ENCODE measurements at regions not wholly inside any gene's neighbourhood (a gene's known extent, or its start where the extent isn't known, plus 50 kb on each side); places are given as distances from the start of the nearest gene placed in this dataset.
"Not testable (repeated sequence)": the region's sequence is repeated elsewhere in the genome, so short reads cannot be mapped to it uniquely, and the experiment has no call there.

DNA sequence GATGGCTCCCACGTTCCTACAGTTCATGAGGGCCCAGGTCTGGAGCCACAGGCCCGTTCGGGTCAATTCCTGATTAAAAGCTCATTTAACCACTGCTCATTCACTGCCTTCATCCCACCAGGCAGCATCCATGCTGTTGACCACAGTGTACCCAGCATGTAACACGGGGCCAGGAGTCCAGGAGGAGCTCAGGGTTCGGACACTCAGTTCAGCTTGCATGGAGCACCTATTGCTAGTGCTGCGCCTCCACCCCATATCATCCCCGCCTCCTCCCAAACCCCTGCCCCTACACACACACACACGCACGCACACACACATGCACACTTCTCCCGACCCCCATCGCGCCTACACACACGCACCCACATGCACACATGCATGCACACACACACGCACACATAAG lies 72.9 kb upstream of the SNTG2 start:
- no peak for DNase-seq (ENCODE audit: low read depth)

GRCh38 chr2:875687-876615 lies 74.7 kb upstream of the SNTG2 start:
- DNase-seq (ENCODE audit: low read depth) = no peak

DNA sequence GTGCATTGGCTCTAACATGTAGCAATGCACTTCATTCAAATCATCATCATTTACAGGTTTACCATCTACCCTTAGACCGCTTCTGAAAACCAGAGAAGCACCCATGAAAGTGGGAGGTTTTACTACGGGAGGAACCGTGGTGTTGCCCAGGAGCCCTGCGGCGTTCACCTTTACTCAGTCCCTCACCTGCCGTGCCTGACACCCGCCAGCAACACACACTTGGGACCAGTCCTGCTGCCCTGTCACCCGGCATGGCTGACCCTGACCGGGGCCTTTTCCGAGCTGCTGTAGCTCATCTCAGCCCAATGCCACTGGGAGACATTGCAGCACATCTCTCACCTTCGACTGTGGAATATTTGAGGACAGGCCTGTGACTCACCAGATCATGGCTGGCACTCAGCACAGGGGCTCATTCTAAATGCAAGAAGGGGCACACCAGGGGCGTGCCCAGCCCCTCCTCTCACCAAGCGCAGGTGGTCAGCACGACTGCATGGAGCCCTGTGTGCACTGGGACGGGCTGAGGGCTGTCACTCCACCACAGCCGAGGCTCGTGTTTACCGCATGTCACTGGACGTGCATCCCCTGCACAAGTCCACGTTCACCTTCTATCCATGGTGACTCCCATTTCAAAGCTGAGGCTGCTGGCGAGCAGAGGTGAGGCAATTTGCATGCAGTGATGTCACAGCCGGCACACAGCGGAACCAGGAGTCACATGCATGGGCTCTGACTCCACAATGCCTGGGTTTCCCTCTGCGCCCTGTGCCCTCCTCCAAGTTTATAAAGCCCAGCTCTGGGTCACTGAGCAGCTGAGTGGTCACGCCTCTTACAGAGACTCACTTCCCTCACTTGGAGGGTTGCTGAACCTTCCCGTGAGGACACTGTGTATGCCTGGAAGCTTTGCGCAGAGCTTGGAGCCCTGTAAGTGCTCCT lies 76.7 kb upstream of the SNTG2 start:
- no peak for DNase-seq (ENCODE audit: low read depth)

DNA sequence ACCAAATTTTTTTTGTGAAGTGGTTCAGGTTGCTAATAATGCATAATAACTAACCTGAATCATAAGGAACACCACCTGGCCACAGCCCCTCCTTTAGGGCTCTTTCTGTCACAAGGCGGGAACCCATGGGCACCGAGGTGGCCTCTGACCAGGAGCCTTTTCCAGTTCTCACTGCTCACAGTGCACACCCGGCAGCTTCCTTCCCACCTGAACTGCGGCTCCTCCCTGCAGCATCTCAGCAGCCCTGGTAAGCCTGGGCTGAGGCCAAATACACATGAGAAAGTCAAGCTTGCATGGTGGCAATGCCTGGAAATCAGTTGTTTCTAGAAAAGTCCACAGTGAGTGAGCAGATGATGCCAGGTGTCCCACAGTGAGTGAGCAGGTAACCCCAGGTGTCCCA lies 77.6 kb upstream of the SNTG2 start:
- DNase-seq (ENCODE audit: low read depth) = no peak

- no peak for DNase-seq (ENCODE audit: low read depth)
Measured at GRCh38 chr2:871926-872680, 78.5 kb upstream of the SNTG2 start.

- no peak for DNase-seq (ENCODE audit: low read depth)
Measured at GRCh38 chr2:871175-871727, 79.4 kb upstream of the SNTG2 start.

DNA sequence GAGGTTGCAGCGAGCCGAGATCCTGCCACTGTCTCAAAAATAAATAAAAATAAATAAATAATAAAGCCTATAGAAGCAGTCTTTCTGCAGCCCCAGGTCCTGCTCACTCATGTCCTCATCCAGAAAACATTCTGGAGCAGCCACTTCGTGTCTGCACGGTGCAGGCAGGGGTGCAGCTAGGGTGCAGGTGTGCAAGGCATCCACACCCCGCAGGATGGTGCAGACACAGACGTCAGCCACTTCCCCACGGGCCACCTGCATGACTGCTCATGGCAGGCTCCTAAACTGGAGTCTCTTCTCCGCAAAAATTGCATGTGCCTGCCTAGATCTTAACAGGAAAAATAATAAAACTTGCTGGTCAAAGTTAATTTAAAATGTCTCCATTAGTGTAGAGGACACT lies 80.2 kb upstream of the SNTG2 start:
- no peak for DNase-seq (ENCODE audit: low read depth)

DNA sequence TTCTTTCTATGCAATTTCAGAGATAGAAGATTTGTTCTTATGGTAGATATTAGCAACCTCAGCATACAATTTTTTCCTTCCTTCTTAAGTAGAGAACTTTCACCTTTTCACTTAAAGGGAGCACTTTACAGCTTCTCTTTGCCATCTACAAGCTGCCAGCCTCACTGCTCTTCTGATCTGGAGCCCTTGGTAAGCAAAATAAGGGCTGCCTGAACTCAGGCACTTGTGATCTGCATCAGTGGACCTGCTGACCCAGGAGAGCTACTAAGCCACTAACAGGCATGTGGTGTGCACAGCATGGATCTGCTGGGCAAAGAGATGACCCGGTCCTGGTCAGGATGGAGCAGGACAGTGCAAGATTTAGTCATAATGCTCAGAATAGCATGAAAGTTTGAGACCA lies 80.8 kb upstream of the SNTG2 start:
- no peak for DNase-seq (ENCODE audit: low read depth)

DNA sequence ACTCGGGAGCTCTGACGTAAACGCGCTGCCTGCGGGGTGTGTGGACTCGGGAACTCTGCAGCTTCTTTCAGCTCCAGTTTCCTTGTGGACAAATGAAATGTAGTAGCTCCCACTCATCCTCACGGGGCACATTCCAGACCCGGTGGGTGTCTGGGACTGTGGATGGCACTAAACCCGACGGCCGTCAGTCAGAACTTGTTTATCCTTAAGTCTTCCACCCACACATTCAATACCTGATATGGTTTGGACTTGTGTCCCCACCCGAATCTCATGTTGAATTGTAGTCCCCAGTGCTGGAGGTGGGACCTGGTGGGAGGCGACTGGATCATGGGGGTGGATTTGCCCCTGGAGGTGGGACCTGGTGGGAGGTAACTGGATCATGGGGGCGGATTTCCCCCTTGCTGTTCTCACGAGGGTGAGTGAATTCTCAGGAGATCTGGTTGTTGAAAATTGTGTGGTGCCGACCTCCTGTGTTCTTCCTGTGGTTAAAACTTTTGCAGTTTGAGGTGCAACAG lies 81.2 kb upstream of the SNTG2 start:
- DNase-seq (ENCODE audit: low read depth) = no peak

DNA sequence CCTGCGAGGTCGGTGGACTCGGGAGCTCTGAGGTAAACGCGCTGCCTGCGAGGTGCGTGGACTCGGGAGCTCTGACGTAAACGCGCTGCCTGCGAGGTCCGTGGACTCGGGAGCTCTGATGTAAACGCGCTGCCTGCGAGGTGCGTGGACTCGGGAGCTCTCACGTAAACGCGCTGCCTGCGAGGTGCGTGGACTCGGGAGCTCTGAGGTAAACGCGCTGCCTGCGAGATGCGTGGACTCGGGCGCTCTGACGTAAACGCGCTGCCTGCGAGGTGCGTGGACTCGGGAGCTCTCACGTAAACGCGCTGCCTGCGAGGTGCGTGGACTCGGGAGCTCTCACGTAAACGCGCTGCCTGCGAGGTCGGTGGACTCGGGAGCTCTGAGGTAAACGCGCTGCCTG lies 81.8 kb upstream of the SNTG2 start:
- DNase-seq (ENCODE audit: low read depth) = not testable (repeated sequence)

DNA sequence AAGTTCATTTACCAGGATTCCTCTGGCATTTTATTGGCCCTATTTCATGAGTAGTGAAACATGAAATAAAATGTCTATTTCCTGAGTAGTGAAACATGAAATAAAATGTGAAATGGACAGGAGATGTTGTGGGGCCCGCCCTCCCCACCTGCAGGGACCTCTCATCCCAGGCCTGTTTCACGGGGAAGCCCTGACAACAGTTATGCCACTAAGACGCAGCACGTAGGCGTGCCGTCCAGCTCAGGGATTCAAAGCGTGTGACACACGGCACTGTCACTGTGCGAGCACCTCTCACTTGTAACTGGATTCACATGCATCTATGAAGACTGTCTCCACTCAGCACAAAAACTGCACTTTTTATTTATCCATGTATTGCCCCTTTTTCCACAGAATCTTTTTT lies 83.4 kb upstream of the SNTG2 start:
- no peak for DNase-seq (ENCODE audit: low read depth)

- DNase-seq (ENCODE audit: low read depth) = no peak
Measured at GRCh38 chr2:866887-867286, 83.8 kb upstream of the SNTG2 start.

GRCh38 chr2:866009-866680 lies 84.5 kb upstream of the SNTG2 start:
- no peak for DNase-seq (ENCODE audit: low read depth)

DNA sequence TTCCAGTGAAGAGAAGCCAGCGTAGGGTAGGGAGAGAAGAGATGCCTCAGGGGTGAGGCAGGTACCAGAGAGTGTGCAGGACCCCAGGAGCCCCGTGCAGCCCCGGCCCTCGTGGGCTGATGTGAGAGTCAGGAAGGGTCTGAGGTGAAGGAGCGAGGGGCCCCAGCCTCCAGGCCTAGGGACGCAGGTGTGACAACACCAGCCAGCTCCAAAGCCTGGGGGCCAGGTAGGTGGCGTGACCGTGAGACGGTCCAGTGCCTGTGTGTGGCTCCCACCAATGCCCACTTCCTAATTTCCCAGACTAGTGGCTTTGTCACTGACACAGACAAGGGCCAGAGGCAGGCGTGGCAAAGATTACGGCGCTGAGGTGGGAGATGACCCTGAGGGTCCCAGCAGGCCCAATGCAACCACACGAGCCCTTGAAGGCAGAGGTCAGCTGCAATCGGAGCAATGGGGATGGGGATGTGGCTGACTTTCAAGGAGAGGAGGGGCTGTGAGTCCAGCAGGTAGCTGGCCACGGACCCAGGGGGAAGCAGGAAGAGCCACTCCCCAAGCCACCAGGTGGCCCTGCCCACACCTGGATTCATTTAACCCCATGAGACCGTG lies 86.0 kb upstream of the SNTG2 start:
- no peak for DNase-seq (ENCODE audit: low read depth)

GRCh38 chr2:863732-864450 lies 86.8 kb upstream of the SNTG2 start:
- DNase-seq (ENCODE audit: low read depth) = no peak

GRCh38 chr2:862731-863466 lies 87.8 kb upstream of the SNTG2 start:
- no peak for DNase-seq (ENCODE audit: low read depth)

DNA sequence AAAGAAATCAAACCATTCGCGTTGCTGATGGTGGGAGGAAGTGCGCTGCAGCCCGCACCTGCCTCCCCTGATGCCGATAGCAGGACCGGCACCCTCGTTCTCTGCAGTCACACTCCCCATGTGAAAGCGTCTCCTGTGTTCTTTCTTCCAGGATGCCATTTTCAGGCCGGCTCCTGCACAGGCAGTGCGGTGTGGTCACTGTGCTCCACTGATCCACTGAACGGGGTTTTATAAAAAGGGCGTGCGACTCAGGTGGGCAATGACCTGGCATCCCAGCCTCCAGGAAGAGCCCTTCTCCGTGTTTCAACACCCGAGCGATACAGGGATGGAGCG lies 88.3 kb upstream of the SNTG2 start:
- no peak for DNase-seq (ENCODE audit: low read depth)

DNA sequence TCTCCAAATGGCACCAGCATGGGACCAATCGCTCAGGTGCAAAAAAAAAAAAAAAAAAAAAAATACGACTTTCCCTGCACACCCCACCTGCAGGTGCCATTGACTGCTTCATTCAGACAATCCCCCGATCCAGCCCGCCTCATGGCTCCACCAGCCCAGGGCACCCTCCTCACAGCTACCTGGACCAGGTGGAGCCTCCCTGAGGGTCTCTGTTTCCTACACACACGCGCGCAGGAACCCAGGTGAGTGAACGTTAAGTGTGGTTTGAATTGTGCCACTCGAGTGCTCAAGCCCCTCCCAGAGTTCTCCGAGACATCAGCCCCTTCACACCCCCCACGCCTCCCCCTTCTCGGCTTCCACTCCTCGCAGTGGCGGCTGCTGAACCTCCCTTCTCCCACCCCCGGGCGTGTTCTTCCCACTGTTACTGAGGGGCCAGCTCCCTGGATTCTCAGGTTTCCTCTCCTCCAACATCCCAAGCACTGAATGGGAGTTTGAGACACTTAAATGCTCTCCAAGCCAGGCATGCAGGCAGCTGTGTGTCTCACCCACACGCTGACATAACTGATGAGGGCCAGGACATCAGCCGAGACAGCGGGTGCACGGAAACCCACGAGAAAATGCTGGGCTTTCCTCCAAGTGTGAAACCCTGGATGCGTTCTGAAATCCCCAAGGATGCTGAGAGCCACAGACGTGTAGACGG lies 88.8 kb upstream of the SNTG2 start:
- DNase-seq (ENCODE audit: low read depth) = no peak

All from EH (cell line).